ENCODE measurements at regions not wholly inside any gene's neighbourhood (a gene's known extent, or its start where the extent isn't known, plus 50 kb on each side); places are given as distances from the start of the nearest gene placed in this dataset.
A peak's percentile ranks its signal among the peaks of the same experiment; 100 is the strongest.

GRCh38 chr19:33947265-33947964 is 150.7 kb downstream of the KCTD15 start:
- peak; percentile 10 for DNase-seq (ENCODE audit: low spot score)

GRCh38 chr19:33948651-33949335 is 152.1 kb downstream of the KCTD15 start:
- peak; percentile 20 for DNase-seq (ENCODE audit: low spot score)

GRCh38 chr19:33950091-33950750 is 153.6 kb downstream of the KCTD15 start:
- DNase-seq (ENCODE audit: low spot score), result peak; percentile 13

GRCh38 chr19:33953023-33953422 is 156.4 kb downstream of the KCTD15 start:
- DNase-seq (ENCODE audit: low spot score), result no peak

- no peak for DNase-seq (ENCODE audit: low spot score)
Measured at GRCh38 chr19:33953592-33953991, 156.9 kb downstream of the KCTD15 start.

GRCh38 chr19:33954686-33955085 is 158.0 kb downstream of the KCTD15 start:
- DNase-seq (ENCODE audit: low spot score), result no peak

GRCh38 chr19:33956941-33957340 is 160.3 kb downstream of the KCTD15 start:
- DNase-seq (ENCODE audit: low spot score), result no peak

- no peak for DNase-seq (ENCODE audit: low spot score)
Measured at GRCh38 chr19:33957804-33958203, 161.1 kb downstream of the KCTD15 start.

- no peak for DNase-seq (ENCODE audit: low spot score)
Measured at GRCh38 chr19:33960566-33960965, 163.9 kb downstream of the KCTD15 start.

GRCh38 chr19:33962161-33962560 is 165.5 kb downstream of the KCTD15 start:
- DNase-seq (ENCODE audit: low spot score), result no peak

GRCh38 chr19:33963514-33963913 is 166.8 kb downstream of the KCTD15 start:
- DNase-seq (ENCODE audit: low spot score), result no peak

GRCh38 chr19:33971073-33971472 is 174.4 kb downstream of the KCTD15 start:
- no peak for DNase-seq (ENCODE audit: low spot score)

- DNase-seq (ENCODE audit: low spot score), result no peak
Measured at GRCh38 chr19:33977756-33978685, 181.4 kb downstream of the KCTD15 start.

- no peak for DNase-seq (ENCODE audit: low spot score)
Measured at GRCh38 chr19:33982706-33983105, 186.0 kb downstream of the KCTD15 start.

GRCh38 chr19:33988601-33989000 is 183.7 kb upstream of the LSM14A start:
- DNase-seq (ENCODE audit: low spot score), result no peak

- DNase-seq (ENCODE audit: low spot score), result no peak
Measured at GRCh38 chr19:33997690-33998089, 174.6 kb upstream of the LSM14A start.

- no peak for DNase-seq (ENCODE audit: low spot score)
Measured at GRCh38 chr19:33998302-33998701, 174.0 kb upstream of the LSM14A start.

- DNase-seq (ENCODE audit: low spot score), result no peak
Measured at GRCh38 chr19:33998739-33999345, 173.5 kb upstream of the LSM14A start.

GRCh38 chr19:34017024-34017423 is 155.3 kb upstream of the LSM14A start:
- DNase-seq (ENCODE audit: low spot score), result no peak

- no peak for DNase-seq (ENCODE audit: low spot score)
Measured at GRCh38 chr19:34017601-34018000, 154.7 kb upstream of the LSM14A start.

- no peak for DNase-seq (ENCODE audit: low spot score)
Measured at GRCh38 chr19:34018546-34018945, 153.8 kb upstream of the LSM14A start.

Measured in ureter (tissue), 1 donor.